Heart left ventricle (tissue), 16 donors: ENCODE measurements at regions not wholly inside any gene's neighbourhood (a gene's known extent, or its start where the extent isn't known, plus 50 kb on each side); places are given as distances from the start of the nearest gene placed in this dataset.

Experiments
- ATAC-seq, 4 donors: fragments of 200-7000 bp; cut with Tn5 transposase; one replicate each; pipeline ENCODE4 v1.9.1; 2020 to 2022; ENCODE audit warnings: moderate library complexity in 4 of 4, mild to moderate bottlenecking in 3 of 4, moderate number of reproducible peaks in 1 of 4
- DNase-seq, 5 donors: peaks; one replicate each; pipeline ENCODE4 v3.0.0-alpha.2; 2020
- H3K27ac ChIP-seq, 12 donors: fragments of 200-600 bp; sonication (generic) in 4 of 12; one replicate each; pipeline versions ENCODE4 v1.5.0 to v1.8.0; 2016 to 2022; ENCODE audit warnings: mild to moderate bottlenecking in 2 of 12
- H3K27me3 ChIP-seq, 9 donors: fragments of 200-600 bp; sonication (generic) in 2 of 9; one replicate each; pipeline versions ENCODE4 v1.5.1 to v1.8.0; 2016 to 2022; ENCODE audit warnings: mild to moderate bottlenecking in 3 of 9
- H3K36me3 ChIP-seq, 9 donors: fragments of 200-600 bp; sonication (generic) in 2 of 9; one replicate each; pipeline versions ENCODE4 v1.5.0 to v1.8.0; 2018 to 2022; ENCODE audit warnings: mild to moderate bottlenecking in 2 of 9
- H3K4me1 ChIP-seq, 12 donors: fragments of 200-600 bp; sonication (generic) in 4 of 12; one replicate each; pipeline versions ENCODE4 v1.5.0 to v1.8.0; 2016 to 2022; ENCODE audit warnings: mild to moderate bottlenecking in 3 of 12
- H3K4me3 ChIP-seq, 12 donors: fragments of 200-600 bp; sonication (generic) in 4 of 12; one replicate each; pipeline versions ENCODE4 v1.5.0 to v1.8.0; 2017 to 2022; ENCODE audit warnings: mild to moderate bottlenecking in 9 of 12, moderate library complexity in 4 of 12
- H3K9me3 ChIP-seq, 12 donors: fragments of 200-600 bp; sonication (generic) in 4 of 12; one replicate each; pipeline versions ENCODE4 v1.5.0 to v1.8.0; 2016 to 2022; ENCODE audit warnings: mild to moderate bottlenecking in 1 of 12
- CTCF ChIP-seq, 12 donors: fragments of 200-600 bp; sonication (generic) in 4 of 12; IDR thresholded peaks; one replicate each; pipeline versions ENCODE4 v1.5.0 to v1.8.0; 2018 to 2022; ENCODE audit warnings: antibody characterized with exemption in 12 of 12, mild to moderate bottlenecking in 5 of 12
- POLR2A ChIP-seq, 2 donors: fragments of 450-650 bp; IDR thresholded peaks; one replicate each; pipeline ENCODE4 v1.6.1; 2017; ENCODE audit warnings: antibody characterized with exemption in 2 of 2, mild to moderate bottlenecking in 2 of 2, moderate library complexity in 2 of 2
- WGBS, 4 donors: extraction: QIAGEN DNeasy Blood & Tissue Kit in 2 of 4; methylation state at CpG; one replicate each; pipeline versions ENCODE4 v1.1.5 to v1.1.7; 2013 to 2018; 5-methylcytosine and 5-hydroxymethylcytosine counted together
- intact Hi-C, 10 donors: fragments of 100-400 bp; cut with DNase I; formaldehyde crosslinking; loops; one replicate each; pipeline versions ENCODE4 v1.11.1 to v1.14.2; 2022
- donor health status: ischemic (EF 13 %, LVEDD 7.1; RV severe dilation, severe dysfunction).
- donor health status: healthy with polysubstance abuse.
- donor health status: DM: no; HTN: yes; CAD: no.
- donor health status: DM: no; HTN: no; CAD: no.
- donor health status: ischemic (EF 25% LVEDD 6.9; RV normal size, moderate dysfunction).
- donor health status: ischemic (EF 25% LVEDD 5.7; RV mildly dilated, moderate dysfunction).
- donor health status: healthy.
- donor health status: DM: yes; HTN: yes; CAD: no.
- donor health status: ischemic (EF 35%, LVEDD 5.7; RV mildly dilated, moderate dysfunction).
- donor health status: nonischemic (EF 11% LVEDD 7.7; RV severe dilation, severe dysfunction).
- donor health status: DM: yes; HTN: yes; CAD: no.
- donor health status: PGD.
- donor health status: ischemic (EF 29% LVEDD 5.4; RV normal size, mild dysfunction).
- donor health status: nonischemic (EF 23%, LVEDD 6.1; RV moderate dilation, normal function).

- intact Hi-C loops, result no loop called here
- no peak overlapping the region for H3K27ac ChIP-seq
- no peaks in the 10 kb centered on the region for H3K4me1 ChIP-seq
- ATAC-seq, result no peak
- H3K9me3 ChIP-seq, result no peaks in the 10 kb centered on the region
- no peak overlapping the region for H3K4me3 ChIP-seq
- no peaks in the 10 kb centered on the region for H3K36me3 ChIP-seq
- no peaks in the 10 kb centered on the region for H3K27me3 ChIP-seq
- WGBS, 4 donors, result 44 to 51% methylated on average over 2 of the region's 2 CpGs; no CpG with 5 or more reads in 2 of the 4 donors
- DNase-seq, result no peak
- no peak for TF ChIP-seq POLR2A (IDR thresholded peaks at IDR 0.05)
- no peak for TF ChIP-seq CTCF (IDR thresholded peaks at IDR 0.05)
Observed at GRCh38 chrY:17238406-17238805, 641.6 kb downstream of the CDY2B start.

- DNase-seq (no peak), ATAC-seq (no peak)
- Histone ChIP-seq H3K27me3 (no peaks in the 10 kb centered on the region), H3K4me1 (no peaks in the 10 kb centered on the region), H3K4me3 (no peak overlapping the region), H3K9me3 (no peaks in the 10 kb centered on the region), H3K27ac (no peak overlapping the region), H3K36me3 (no peaks in the 10 kb centered on the region)
- WGBS, 4 donors, result 40 to 41% methylated on average over 2 of the region's 2 CpGs; no CpG with 5 or more reads in 2 of the 4 donors
- intact Hi-C loops, result no loop called here
- no peak for TF ChIP-seq CTCF (IDR thresholded peaks at IDR 0.05)
- TF ChIP-seq POLR2A (IDR thresholded peaks at IDR 0.05), result no peak
Observed at GRCh38 chrY:17235769-17236168, 644.3 kb downstream of the CDY2B start.

- Histone ChIP-seq H3K9me3 (no peaks in the 10 kb centered on the region), H3K27me3 (no peaks in the 10 kb centered on the region), H3K4me3 (no peak overlapping the region), H3K27ac (no peak overlapping the region), H3K4me1 (no peaks in the 10 kb centered on the region), H3K36me3 (no peaks in the 10 kb centered on the region)
- intact Hi-C loops, result no loop called here
- ATAC-seq (no peak), DNase-seq (no peak)
- TF ChIP-seq CTCF (IDR thresholded peaks at IDR 0.05) (no peak), POLR2A (IDR thresholded peaks at IDR 0.05) (no peak)
- WGBS, 4 donors, result 27 to 29% methylated on average over 3 of the region's 3 CpGs; no CpG with 5 or more reads in 2 of the 4 donors
Observed at GRCh38 chrY:17233435-17234109, 646.4 kb downstream of the CDY2B start.

- WGBS, 4 donors, result 51 to 53% methylated on average over 3 of the region's 3 CpGs; no CpG with 5 or more reads in 2 of the 4 donors
- Histone ChIP-seq H3K36me3 (no peaks in the 10 kb centered on the region), H3K4me3 (no peak overlapping the region), H3K27ac (no peak overlapping the region), H3K9me3 (no peaks in the 10 kb centered on the region), H3K4me1 (no peaks in the 10 kb centered on the region), H3K27me3 (no peaks in the 10 kb centered on the region)
- TF ChIP-seq CTCF (IDR thresholded peaks at IDR 0.05), result no peak
- no peak for TF ChIP-seq POLR2A (IDR thresholded peaks at IDR 0.05)
- ATAC-seq, result no peak
- intact Hi-C loops, result no loop called here
- no peak for DNase-seq
Observed at GRCh38 chrY:17231994-17232393, 648.0 kb downstream of the CDY2B start.
